Mesothelial cell of epicardium (in vitro differentiated cells): ENCODE measurements at regions not wholly inside any gene's neighbourhood (a gene's known extent, or its start where the extent isn't known, plus 50 kb on each side); places are given as distances from the start of the nearest gene placed in this dataset.

ENCODE experiments used
- DNase-seq, 2 experiments: peaks; one replicate each; pipeline ENCODE4 v3.0.0; 2021; ENCODE audit warnings: low spot score in 2 of 2; ENCODE audit not compliant: unreplicated experiment in 2 of 2
- H3K27ac Mint-ChIP-seq: 2 replicates; pipeline ENCODE4 v1.8.0; 2021; ENCODE audit warnings: mixed read lengths
- H3K27me3 Mint-ChIP-seq: 2 replicates; pipeline ENCODE4 v1.8.0; 2021; ENCODE audit warnings: low read depth, mixed read lengths
- H3K36me3 Mint-ChIP-seq: 2 replicates; pipeline ENCODE4 v1.8.0; 2021; ENCODE audit warnings: mixed read lengths
- H3K4me1 Mint-ChIP-seq: 2 replicates; pipeline ENCODE4 v1.8.0; 2021; ENCODE audit warnings: mixed read lengths
- H3K4me3 Mint-ChIP-seq: 2 replicates; pipeline ENCODE4 v1.8.0; 2021; ENCODE audit warnings: mild to moderate bottlenecking, moderate library complexity, mixed read lengths
- H3K9me3 Mint-ChIP-seq: 2 replicates; pipeline ENCODE4 v1.8.0; 2021; ENCODE audit warnings: mixed read lengths
- TF ChIP-seq, protein P1 (sequence below): fragments of 200-600 bp; sonication (generic); IDR thresholded peaks from one replicate; pipeline ENCODE4 v1.5.0; 2021; ENCODE audit warnings: antibody characterized with exemption; ENCODE audit not compliant: unreplicated experiment

DNA sequence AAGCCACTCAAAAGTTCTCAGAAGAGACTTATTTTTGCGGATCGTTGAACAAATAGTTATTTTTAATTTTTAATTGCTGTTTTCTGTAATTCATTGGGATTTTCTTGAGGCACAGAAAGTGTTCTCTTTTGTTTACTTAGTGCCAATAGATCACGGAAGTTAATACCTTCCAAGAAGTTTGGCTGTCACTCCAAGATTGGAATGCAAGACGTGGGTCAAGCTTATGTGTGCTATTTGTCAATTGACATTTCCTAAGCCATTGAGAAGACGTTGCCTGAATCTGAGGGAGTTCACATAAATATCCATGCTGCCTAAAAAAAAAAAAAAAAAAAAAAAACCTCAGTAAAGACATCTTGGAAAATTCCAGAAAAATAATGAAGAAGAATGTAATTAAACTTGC is 1071.4 kb upstream of the ADGRB3 start:
- Mint-ChIP-seq H3K4me3 (no peak overlapping the region), H3K4me1 (peaks cover 4% of the 10 kb centered on the region), H3K36me3 (no peaks in the 10 kb centered on the region), H3K27me3 (no peaks in the 10 kb centered on the region), H3K27ac (no peak overlapping the region), H3K9me3 (peaks cover 3% of the 10 kb centered on the region)
- DNase-seq = no peak
- TF ChIP-seq, protein P1, sequence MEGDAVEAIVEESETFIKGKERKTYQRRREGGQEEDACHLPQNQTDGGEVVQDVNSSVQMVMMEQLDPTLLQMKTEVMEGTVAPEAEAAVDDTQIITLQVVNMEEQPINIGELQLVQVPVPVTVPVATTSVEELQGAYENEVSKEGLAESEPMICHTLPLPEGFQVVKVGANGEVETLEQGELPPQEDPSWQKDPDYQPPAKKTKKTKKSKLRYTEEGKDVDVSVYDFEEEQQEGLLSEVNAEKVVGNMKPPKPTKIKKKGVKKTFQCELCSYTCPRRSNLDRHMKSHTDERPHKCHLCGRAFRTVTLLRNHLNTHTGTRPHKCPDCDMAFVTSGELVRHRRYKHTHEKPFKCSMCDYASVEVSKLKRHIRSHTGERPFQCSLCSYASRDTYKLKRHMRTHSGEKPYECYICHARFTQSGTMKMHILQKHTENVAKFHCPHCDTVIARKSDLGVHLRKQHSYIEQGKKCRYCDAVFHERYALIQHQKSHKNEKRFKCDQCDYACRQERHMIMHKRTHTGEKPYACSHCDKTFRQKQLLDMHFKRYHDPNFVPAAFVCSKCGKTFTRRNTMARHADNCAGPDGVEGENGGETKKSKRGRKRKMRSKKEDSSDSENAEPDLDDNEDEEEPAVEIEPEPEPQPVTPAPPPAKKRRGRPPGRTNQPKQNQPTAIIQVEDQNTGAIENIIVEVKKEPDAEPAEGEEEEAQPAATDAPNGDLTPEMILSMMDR = no peak

- no peaks in the 10 kb centered on the region for H3K27me3 Mint-ChIP-seq
- no peak for DNase-seq
- no peak overlapping the region for H3K4me3 Mint-ChIP-seq
- H3K36me3 Mint-ChIP-seq = no peaks in the 10 kb centered on the region
- TF ChIP-seq, protein P1 = no peak
- peaks cover 5% of the 10 kb centered on the region for H3K4me1 Mint-ChIP-seq
- H3K27ac Mint-ChIP-seq = no peak overlapping the region
- peaks cover 24% of the 10 kb centered on the region for H3K9me3 Mint-ChIP-seq
Measured at GRCh38 chr6:67560068-67560467, 1075.0 kb upstream of the ADGRB3 start.

GRCh38 chr6:67558985-67559384 is 1076.1 kb upstream of the ADGRB3 start:
- H3K27ac Mint-ChIP-seq = no peak overlapping the region
- no peak for DNase-seq
- peaks cover 33% of the 10 kb centered on the region for H3K9me3 Mint-ChIP-seq

DNA sequence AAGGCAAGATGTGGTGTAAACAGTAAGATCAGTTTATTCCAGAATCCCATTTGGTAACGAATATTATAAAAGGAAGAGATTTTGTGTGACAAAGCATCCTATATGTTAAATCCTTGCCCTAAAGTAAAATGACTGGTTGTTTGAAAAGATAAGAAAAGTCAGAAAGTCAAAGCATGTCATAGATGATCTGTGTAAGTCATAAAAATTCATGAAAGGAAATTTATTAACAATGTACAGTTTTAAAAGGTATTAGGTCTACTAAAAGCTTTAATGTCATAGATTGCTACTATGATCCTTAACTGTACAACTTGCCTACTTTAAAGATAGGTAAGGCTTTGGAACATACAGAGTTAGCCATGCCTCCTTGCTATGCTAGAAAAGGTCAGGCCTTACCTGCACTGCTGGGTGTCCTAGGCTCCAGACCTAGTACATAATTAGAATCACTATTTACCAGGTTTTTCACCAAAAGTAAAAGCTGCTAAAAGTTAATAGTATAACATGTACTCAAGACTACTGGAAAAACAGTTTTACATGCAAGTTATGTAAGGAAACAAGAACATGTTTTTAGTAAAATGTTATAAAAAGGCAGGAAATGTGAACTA is 1090.1 kb upstream of the ADGRB3 start:
- no peaks in the 10 kb centered on the region for H3K27me3 Mint-ChIP-seq
- H3K36me3 Mint-ChIP-seq = no peaks in the 10 kb centered on the region
- H3K4me1 Mint-ChIP-seq = no peaks in the 10 kb centered on the region
- H3K27ac Mint-ChIP-seq = no peak overlapping the region
- no peak overlapping the region for H3K4me3 Mint-ChIP-seq
- H3K9me3 Mint-ChIP-seq = peaks cover 66% of the 10 kb centered on the region
- DNase-seq = no peak
- TF ChIP-seq, protein P1 = no peak

More at GRCh38 chr6:67558985-67559384, 1076.1 kb upstream of the ADGRB3 start:
- no peaks in the 10 kb centered on the region for H3K27me3 Mint-ChIP-seq
- TF ChIP-seq, protein P1 = no peak
- peaks cover 5% of the 10 kb centered on the region for H3K4me1 Mint-ChIP-seq
- H3K4me3 Mint-ChIP-seq = no peak overlapping the region
- H3K36me3 Mint-ChIP-seq = no peaks in the 10 kb centered on the region

DNA sequence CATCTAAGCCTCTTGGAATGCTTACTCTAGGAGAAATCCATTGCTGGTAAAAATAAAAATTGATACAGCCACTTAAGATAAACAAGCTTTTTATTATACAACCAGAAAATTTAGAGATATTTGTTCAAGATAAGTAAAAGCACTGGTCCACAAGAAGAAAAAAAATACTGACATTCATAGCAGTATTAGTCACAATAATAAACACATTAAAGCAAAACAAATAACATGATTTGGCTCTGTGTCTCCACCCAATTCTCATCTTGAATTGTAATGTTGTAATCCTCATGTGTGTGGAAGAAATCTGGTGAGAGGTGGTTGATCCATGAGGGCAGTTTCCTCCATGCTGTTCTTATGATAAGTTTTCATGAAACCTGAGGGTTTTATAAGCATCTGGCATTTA is 1093.5 kb upstream of the ADGRB3 start:
- H3K4me1 Mint-ChIP-seq = no peaks in the 10 kb centered on the region
- H3K9me3 Mint-ChIP-seq = peaks cover 58% of the 10 kb centered on the region
- H3K4me3 Mint-ChIP-seq = no peak overlapping the region
- no peaks in the 10 kb centered on the region for H3K27me3 Mint-ChIP-seq
- TF ChIP-seq, protein P1 = no peak
- no peak for DNase-seq
- no peaks in the 10 kb centered on the region for H3K36me3 Mint-ChIP-seq
- H3K27ac Mint-ChIP-seq = no peak overlapping the region

- no peak overlapping the region for H3K4me3 Mint-ChIP-seq
- H3K9me3 Mint-ChIP-seq = peaks cover 58% of the 10 kb centered on the region
- TF ChIP-seq, protein P1 = no peak
- no peak overlapping the region for H3K27ac Mint-ChIP-seq
- no peaks in the 10 kb centered on the region for H3K4me1 Mint-ChIP-seq
- H3K27me3 Mint-ChIP-seq = no peaks in the 10 kb centered on the region
- no peaks in the 10 kb centered on the region for H3K36me3 Mint-ChIP-seq
- no peak for DNase-seq
Measured at GRCh38 chr6:67538032-67538431, 1097.0 kb upstream of the ADGRB3 start.
